Pancreas (tissue), 10 donors: ENCODE measurements at regions not wholly inside any gene's neighbourhood (a gene's known extent, or its start where the extent isn't known, plus 50 kb on each side); places are given as distances from the start of the nearest gene placed in this dataset.
"Not testable (repeated sequence)": the region's sequence is repeated elsewhere in the genome, so short reads cannot be mapped to it uniquely, and the experiment has no call there.

Source experiments
- ATAC-seq, 4 donors: fragments of 200-7000 bp; cut with Tn5 transposase; one replicate each; pipeline versions ENCODE4 v1.8.0 to v1.9.1; 2020; ENCODE audit warnings: mild to moderate bottlenecking in 4 of 4, moderate library complexity in 4 of 4
- DNase-seq, 6 donors: peaks; one replicate each; pipeline ENCODE4 v3.0.0-alpha.2; 2020
- FAIRE-seq: peaks from 2 replicates; lab custom pipeline; 2012; peaks lifted over from hg19 to GRCh38; lab: Jason Lieb, UNC
- H3K27ac ChIP-seq, 4 donors: fragments of 200-600 bp; sonication (generic); 1 replicate in 3 of 4; 2 replicates in 1 of 4; pipeline versions ENCODE4 v1.5.0 to v1.8.0; 2020
- H3K27me3 ChIP-seq, 4 donors: fragments of 200-600 bp; one replicate each; pipeline ENCODE4 v1.8.0; 2021
- H3K36me3 ChIP-seq, 3 donors: fragments of 200-600 bp; sonication (generic) in 1 of 3; one replicate each; pipeline versions ENCODE4 v1.5.0 to v1.8.0; 2020 to 2021
- H3K4me1 ChIP-seq, 3 donors: fragments of 200-600 bp; one replicate each; pipeline ENCODE4 v1.8.0; 2021
- H3K4me3 ChIP-seq, 4 donors: fragments of 200-600 bp; sonication (generic) in 2 of 4; one replicate each; pipeline versions ENCODE4 v1.5.0 to v1.8.0; 2020 to 2021
- H3K9me3 ChIP-seq, 4 donors: fragments of 200-600 bp; one replicate each; pipeline ENCODE4 v1.8.0; 2021
- whole genome bisulfite sequencing, 2 donors: extraction: QIAGEN DNeasy Blood & Tissue Kit; methylation state at CpG; one replicate each; pipeline ENCODE4 v1.1.7; 2013; 5-methylcytosine and 5-hydroxymethylcytosine counted together
- intact Hi-C, 3 donors: fragments of 100-400 bp; cut with DNase I; formaldehyde crosslinking; loops; one replicate each; pipeline versions ENCODE4 v1.11.1 to v1.14.2; 2022
- donor health status: healthy with polysubstance abuse.
- donor health status: DM: no; HTN: no; CAD: no; lungs with moderate emphysema.
- donor health status: DM: no; HTN: no; CAD: no.
- donor health status: control.
- donor health status: control.
- donor health status: Bipolar disorder and iron deficiency.
- donor health status: DM: yes; HTN: yes; CAD: no.
- donor health status: DM: no; HTN: no; CAD: no.
- donor health status: DM: no; HTN: no; CAD: no.
- donor health status: DM: yes; HTN: yes; CAD: no.

DNA sequence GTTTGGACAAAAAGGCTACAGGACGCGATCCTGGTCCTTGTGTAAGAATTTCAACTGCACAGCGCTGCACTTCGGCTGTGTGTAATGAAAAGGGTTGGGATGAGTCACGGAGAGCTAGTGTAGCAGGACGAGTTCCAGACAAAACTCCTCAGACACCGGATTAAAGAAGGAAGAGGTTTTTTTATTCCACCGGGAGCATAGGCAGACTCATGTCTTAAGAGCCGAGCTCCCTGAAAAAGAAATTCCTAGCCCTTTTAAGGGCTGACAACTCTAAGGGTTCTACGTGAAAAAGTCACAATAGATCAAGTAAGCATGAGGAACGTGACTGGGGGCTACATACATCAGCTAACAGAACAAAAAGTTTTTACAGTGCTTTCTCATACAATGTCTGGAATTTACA, 54.8 kb upstream of the FAM90A1 start:
- H3K27me3 ChIP-seq, intact Hi-C loops, H3K9me3 ChIP-seq, H3K36me3 ChIP-seq, H3K4me3 ChIP-seq, H3K4me1 ChIP-seq, H3K27ac ChIP-seq, ATAC-seq, FAIRE-seq, DNase-seq: not testable (repeated sequence)
- 68 to 71% methylated on average over 8 to 11 of the region's 11 CpGs for WGBS, 2 donors

GRCh38 chr12:8285681-8286080, 58.3 kb upstream of the FAM90A1 start:
- H3K4me1 ChIP-seq, H3K9me3 ChIP-seq, H3K4me3 ChIP-seq, H3K27me3 ChIP-seq, DNase-seq, ATAC-seq, H3K27ac ChIP-seq, intact Hi-C loops, FAIRE-seq, H3K36me3 ChIP-seq: not testable (repeated sequence)
- WGBS, 2 donors: 40 to 54% methylated on average over 9 of the region's 10 CpGs

- FAIRE-seq, intact Hi-C loops, H3K27me3 ChIP-seq, H3K36me3 ChIP-seq, H3K4me3 ChIP-seq, H3K9me3 ChIP-seq, DNase-seq, ATAC-seq, H3K27ac ChIP-seq, H3K4me1 ChIP-seq: not testable (repeated sequence)
- WGBS, 2 donors: 83 to 93% methylated on average over 11 of the region's 11 CpGs
Measured at GRCh38 chr12:8291764-8292163, 64.3 kb upstream of the FAM90A1 start.

DNA sequence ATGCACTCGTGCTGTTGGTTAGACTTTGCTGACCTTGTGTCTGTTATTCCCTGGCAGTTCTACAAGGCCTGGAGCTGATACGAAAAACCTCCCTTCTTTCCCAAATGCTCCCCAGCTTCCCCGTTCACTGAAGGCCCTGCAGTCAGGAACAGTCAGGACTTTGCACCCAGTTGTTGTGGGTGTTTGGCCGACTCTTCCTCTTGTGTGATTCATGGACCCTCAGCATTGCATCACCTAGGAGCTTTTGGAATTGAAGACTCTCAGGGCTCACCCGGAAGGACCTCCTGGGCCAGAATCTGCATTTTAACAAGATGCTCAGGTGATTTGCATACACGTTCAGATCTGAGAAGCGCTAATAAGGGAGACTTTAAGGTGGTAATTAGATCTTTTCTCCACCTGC, 67.2 kb upstream of the FAM90A1 start:
- ATAC-seq, H3K9me3 ChIP-seq, H3K4me3 ChIP-seq, FAIRE-seq, H3K4me1 ChIP-seq, H3K36me3 ChIP-seq, DNase-seq, intact Hi-C loops, H3K27ac ChIP-seq, H3K27me3 ChIP-seq: not testable (repeated sequence)
- WGBS, 2 donors: 81 to 90% methylated on average over 6 of the region's 7 CpGs

- WGBS, 2 donors: 46 to 52% methylated on average over 9 of the region's 10 CpGs
- H3K27me3 ChIP-seq, DNase-seq, H3K27ac ChIP-seq, FAIRE-seq, H3K4me1 ChIP-seq, H3K9me3 ChIP-seq, intact Hi-C loops, H3K36me3 ChIP-seq, H3K4me3 ChIP-seq, ATAC-seq: not testable (repeated sequence)
Measured at GRCh38 chr12:8308611-8309010, 81.2 kb upstream of the FAM90A1 start.

- H3K27ac ChIP-seq, H3K4me3 ChIP-seq, DNase-seq, H3K36me3 ChIP-seq, H3K27me3 ChIP-seq, H3K4me1 ChIP-seq, FAIRE-seq, intact Hi-C loops, H3K9me3 ChIP-seq, ATAC-seq: not testable (repeated sequence)
- 92 to 97% methylated on average over 4 of the region's 4 CpGs for WGBS, 2 donors
Measured at GRCh38 chr12:8315997-8316396, 88.6 kb upstream of the FAM90A1 start.

- H3K4me1 ChIP-seq, FAIRE-seq, H3K27ac ChIP-seq, H3K4me3 ChIP-seq, H3K9me3 ChIP-seq, H3K27me3 ChIP-seq, ATAC-seq, H3K36me3 ChIP-seq, intact Hi-C loops, DNase-seq: not testable (repeated sequence)
- 27 to 35% methylated on average over 5 of the region's 5 CpGs for WGBS, 2 donors
Measured at GRCh38 chr12:8317675-8318074, 90.3 kb upstream of the FAM90A1 start.

DNA sequence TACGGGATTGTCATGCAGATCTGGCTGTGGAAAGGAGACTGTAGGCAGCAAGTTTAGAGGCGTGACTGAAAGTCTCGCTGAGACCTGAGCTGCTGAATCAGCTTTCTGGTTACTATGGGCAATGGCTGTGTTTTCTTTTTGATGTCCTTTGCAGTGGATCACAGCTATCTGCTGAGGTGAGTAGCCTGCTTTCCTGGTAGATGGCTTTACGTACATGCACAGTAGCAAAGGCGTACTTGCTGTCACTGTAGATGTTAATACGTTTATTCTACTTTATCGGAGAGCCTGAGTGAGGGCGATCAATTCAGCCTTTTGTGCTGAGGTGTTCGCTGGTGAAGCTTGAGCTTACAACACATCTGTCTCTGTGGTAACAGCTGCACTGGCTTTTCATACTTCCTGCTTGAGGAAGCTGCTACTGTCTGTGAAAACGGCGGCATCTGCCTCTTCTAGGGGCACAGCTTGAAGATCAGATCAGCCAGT, 92.9 kb upstream of the FAM90A1 start:
- WGBS, 2 donors: 61 to 62% methylated on average over 11 of the region's 11 CpGs
- ATAC-seq, FAIRE-seq: not testable (repeated sequence)

GRCh38 chr12:8320791-8321370, 93.5 kb upstream of the FAM90A1 start:
- H3K27me3 ChIP-seq, H3K36me3 ChIP-seq, H3K27ac ChIP-seq, DNase-seq, ATAC-seq, H3K9me3 ChIP-seq, H3K4me1 ChIP-seq, intact Hi-C loops, FAIRE-seq, H3K4me3 ChIP-seq: not testable (repeated sequence)
- WGBS, 2 donors: 63 to 73% methylated on average over 7 of the region's 7 CpGs

More for the DNA sequence above, 92.9 kb upstream of the FAM90A1 start:
- H3K4me3 ChIP-seq, H3K4me1 ChIP-seq, intact Hi-C loops, DNase-seq, H3K9me3 ChIP-seq, H3K36me3 ChIP-seq, H3K27ac ChIP-seq, H3K27me3 ChIP-seq: not testable (repeated sequence)

DNA sequence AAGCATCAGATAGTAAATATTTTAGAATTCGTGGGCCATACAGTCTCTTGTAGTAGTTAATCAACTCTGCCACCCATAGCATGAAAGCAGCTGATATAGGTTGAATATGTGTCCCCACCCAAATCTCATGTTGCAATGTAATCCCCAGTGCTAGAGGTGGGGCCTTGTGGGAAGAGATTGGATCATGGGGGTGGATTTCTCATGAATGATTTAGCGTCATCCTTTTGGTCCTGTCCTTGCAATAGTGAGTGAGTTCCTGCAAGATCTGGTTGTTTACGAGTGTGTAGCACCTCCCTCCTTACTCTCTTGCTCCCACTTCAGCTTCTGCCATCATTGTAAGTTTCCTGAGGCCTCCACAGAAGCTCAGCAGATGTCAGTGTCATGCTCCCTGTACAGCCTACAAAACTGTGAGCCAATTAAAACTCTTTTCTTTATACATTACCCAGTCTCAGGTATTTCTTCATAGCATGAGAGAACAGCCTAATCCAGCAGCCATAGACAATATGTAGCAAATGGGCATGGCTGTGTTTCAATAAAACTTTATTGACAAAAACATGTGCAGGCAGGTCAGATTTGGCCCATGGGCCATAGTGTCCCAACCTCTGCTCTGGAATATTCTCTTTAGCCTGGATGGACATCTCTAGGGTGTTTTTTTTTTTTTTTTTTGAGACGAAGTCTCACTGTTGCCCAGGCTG, 97.9 kb upstream of the FAM90A1 start:
- H3K27me3 ChIP-seq, ATAC-seq, H3K4me3 ChIP-seq, FAIRE-seq, DNase-seq, intact Hi-C loops, H3K27ac ChIP-seq, H3K36me3 ChIP-seq, H3K4me1 ChIP-seq, H3K9me3 ChIP-seq: not testable (repeated sequence)
- WGBS, 2 donors: 88% methylated on average over 3 of the region's 4 CpGs

DNA sequence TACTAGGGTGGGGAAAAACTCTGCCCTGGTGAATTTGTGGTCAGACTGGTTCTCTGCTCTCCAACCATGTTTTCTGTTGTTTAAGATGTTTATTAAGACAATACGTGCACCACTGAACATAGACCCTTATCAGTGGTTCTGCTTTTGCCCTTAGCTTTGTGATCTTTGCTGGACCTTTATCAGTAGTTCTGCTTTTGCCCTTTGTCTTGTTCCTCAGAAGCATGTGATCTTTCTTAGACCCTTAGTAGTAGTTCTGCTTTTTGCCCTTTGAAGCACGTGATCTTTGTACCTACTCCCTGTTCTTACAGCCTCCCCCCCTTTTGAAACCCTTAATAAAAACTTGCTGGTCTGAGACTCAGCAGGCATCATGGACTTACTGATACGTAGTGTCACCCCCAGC, 101.4 kb upstream of the FAM90A1 start:
- intact Hi-C loops, H3K36me3 ChIP-seq, FAIRE-seq, H3K27ac ChIP-seq, DNase-seq, ATAC-seq, H3K9me3 ChIP-seq, H3K27me3 ChIP-seq, H3K4me1 ChIP-seq, H3K4me3 ChIP-seq: not testable (repeated sequence)
- 87 to 95% methylated on average over 3 of the region's 3 CpGs for WGBS, 2 donors

GRCh38 chr12:8332373-8332772, 105.0 kb upstream of the FAM90A1 start:
- H3K4me3 ChIP-seq, H3K36me3 ChIP-seq, DNase-seq, H3K4me1 ChIP-seq, intact Hi-C loops, H3K27me3 ChIP-seq, H3K27ac ChIP-seq, FAIRE-seq, H3K9me3 ChIP-seq, ATAC-seq: not testable (repeated sequence)
- WGBS, 2 donors: 76 to 91% methylated on average over 2 of the region's 2 CpGs
